ENCODE measurements at regions not wholly inside any gene's neighbourhood (a gene's known extent, or its start where the extent isn't known, plus 50 kb on each side); places are given as distances from the start of the nearest gene placed in this dataset.

DNA sequence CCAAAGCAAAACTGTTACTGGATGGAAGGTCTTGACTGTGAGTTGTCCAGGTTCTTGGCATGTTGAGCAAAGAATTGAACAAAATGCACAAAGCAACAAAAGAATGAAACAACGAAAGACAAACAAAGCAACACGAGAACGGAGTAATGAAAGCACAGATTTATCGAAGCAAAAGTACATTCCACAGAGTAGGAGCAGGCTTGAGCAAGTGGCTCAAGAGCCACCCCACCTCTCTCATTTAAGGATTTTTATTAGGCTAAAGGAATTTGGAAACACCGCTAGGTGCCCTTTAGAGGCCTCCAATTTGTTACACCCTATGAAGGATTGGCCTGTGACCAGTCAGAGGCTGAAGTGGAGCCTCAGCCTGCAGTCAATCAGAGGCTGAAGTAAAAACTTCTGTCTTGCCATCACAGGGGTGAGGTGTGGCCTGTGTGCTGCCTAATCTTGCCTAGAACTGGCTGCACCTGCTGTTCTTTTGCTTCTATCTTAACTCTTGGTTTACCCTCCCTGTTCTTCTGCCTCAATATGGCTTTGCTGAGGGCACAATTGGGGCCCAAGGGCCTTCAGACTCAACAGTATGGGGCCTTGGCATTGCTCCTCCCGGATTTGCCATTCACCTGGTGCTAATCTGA lies 59.4 kb upstream of the FTH1 start:
- no peak for DNase-seq

DNA sequence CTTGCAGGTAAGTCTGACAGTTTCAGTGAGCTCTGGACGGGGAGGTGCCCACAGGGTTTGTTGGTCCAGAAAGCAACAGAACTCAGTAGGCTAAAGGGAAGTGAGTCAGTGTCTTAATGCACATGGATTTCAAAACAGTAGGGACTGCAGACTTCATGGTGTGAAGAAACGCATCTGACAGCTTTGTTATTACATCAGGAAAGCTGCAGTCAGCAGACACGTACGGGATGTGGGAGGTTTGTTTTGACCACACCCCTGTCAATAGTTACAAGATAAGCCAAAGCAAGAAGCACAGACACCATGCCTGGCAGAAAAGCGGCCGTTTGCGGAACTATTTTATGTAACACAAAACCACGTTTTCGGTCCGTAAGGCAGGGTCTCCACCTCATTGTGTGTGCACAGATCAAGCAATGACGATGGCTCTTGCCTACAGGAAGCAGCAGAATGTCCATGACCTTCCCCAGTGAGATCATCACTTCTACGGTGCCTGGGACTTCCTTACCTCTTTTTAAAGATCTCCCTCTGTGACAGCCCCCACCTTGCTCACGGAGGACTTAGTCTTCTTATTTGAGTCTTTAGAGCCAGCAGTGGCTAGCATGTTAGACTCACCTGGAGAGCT lies 58.2 kb upstream of the FTH1 start:
- peak; percentile 59 for DNase-seq

DNA sequence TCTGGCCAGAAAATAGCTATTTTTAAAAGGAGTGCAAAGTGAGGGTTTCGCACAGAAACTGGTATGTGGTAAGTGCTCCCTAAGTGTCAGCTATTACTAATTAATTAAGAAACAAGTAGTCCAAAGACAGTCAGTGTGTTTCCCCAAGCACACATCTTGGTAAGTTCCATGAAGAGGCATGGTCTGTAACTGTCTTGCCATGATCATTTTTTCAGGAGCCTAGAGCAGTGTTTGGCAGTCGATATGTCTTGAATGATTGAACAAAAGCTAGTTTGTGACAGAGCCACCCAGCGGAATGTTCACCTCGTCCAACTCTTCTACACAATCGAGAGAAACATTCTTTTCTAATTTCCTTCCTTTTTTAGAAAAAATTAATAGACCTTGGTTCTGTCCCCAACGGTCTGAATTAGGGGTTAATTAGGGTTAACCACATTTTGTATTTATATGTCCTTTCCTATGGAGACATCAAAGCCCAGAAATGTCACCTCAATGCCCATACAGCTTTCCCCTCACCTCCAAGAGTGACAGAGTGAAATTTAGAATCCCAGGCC lies 57.6 kb upstream of the FTH1 start:
- no peak for DNase-seq

DNA sequence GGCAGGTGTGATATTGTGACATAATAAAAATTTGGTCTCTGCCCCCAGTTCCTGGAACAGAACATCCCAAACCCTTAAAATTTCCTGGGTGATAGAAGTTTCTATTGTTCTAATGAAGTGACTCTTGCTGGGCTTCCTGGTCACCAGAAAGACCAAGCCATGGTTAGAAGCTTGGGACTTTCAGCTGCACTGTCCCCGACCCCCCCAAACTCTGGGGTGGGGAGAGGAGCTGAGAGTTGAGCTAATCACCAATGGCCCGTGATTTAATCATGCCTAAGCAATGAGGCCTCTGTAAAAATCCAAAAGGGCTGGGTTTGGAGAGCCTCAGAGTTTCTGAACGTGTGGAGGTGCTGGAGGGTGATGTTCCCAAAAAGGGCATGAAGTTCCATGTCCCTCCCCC lies 54.8 kb upstream of the FTH1 start:
- no peak for DNase-seq

DNA sequence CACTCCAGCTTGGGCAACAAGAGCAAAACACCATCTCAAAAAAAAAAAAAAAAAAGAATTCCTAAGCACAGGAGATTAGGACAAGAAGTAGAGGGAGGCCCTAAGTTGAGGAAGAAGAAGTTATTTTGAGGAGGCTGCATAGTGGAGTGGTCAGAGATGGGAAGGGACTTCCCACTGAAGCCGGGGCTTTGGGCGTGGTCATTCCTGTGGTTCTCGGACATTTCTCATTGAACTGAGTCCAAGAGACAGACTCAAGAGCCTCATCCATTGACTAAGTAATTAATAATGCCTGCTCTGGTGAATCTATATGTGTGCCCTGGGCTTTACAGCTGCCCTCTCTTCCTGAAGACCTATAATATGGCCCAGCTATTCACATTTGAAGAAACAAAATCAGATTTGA lies 53.2 kb upstream of the FTH1 start:
- DNase-seq: no peak

DNA sequence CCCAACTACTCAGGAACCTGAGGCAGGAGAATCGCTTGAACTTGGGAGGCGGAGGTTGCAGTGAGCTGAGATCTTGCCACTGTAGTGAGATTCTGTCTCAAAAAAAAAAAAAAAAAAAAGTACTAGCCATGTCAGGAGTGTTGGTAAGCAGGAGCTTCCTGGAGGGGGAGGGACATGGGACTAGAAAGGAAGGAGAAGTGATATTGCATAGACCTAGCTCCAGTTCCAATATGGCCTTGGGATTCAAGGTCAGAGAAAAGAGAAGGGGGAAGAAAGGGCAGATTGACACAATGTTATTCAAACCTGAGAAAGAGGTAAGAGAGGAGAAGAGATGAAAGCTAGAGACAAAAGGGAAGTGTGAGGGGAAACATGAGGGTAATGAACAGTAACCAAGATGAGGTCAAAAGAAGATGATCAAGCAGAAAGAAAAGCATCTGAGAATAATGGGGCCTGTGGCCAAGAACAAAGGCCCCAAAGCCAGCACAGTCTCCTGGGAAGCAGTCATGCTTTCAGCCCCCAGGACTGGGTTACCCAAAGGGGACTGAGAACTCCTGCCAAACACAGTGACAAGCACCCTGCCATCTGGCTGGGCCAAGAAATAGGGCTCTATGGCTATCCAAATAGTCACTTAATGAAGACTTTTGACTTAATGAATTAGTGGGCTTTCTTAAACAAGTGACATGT lies 51.7 kb upstream of the FTH1 start:
- no peak for DNase-seq

DNA sequence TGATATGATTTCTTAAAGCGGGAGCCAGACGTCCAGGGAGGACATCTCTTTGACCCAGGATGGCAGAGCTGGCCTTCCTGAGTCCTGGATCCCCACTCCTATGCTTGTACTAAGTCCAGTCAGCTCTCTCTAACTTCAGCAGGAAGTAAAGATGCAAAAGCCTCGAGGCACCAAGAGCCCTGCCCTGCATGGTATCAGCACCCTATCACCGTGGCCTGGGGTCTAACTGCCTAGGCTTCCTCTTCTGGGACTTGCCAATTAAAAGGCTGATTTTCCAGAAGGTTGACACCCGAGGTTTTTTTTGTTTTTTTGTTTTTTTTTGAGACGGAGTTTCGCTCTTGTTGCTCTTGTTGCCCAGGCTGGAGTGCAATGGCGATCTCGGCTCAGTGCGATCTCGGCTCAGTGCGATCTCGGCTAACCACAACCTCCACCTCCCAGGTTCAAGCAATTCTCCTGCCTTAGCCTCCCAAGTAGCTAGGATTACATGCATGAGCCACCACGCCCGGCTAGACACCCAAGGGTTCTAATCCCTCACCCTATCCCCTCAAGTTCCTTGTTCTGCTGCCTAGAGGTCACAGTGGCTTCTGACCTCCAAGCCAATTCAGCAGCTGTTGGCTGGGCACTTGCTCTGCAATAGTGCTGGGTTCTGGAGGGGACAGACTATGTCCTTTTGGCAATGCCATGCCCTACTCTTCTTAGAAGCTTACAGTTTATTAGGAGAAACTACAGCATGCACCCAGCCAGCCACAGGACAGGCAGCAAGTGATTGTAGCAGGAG lies 50.6 kb upstream of the FTH1 start:
- no peak for DNase-seq
